22Rv1 (cell line): ENCODE measurements at regions not wholly inside any gene's neighbourhood (a gene's known extent, or its start where the extent isn't known, plus 50 kb on each side); places are given as distances from the start of the nearest gene placed in this dataset.

Experiments
- H3K27ac ChIP-seq: fragments of 450-650 bp; 2 replicates; pipeline ENCODE4 v1.5.1; 2017
- ZFX ChIP-seq: fragments of 450-650 bp; IDR thresholded peaks from 2 replicates; pipeline ENCODE4 v1.6.1; 2017; ENCODE audit warnings: antibody characterized with exemption, borderline replicate concordance
- TF ChIP-seq, protein P1 (sequence below): fragments of 450-650 bp; IDR thresholded peaks from 2 replicates; pipeline ENCODE4 v1.5.1; 2017; ENCODE audit warnings: mild to moderate bottlenecking

GRCh38 chr4:108333353-108333942 lies 164.7 kb upstream of the LEF1 start:
- H3K27ac ChIP-seq, result no peak overlapping the region
- TF ChIP-seq, protein P1, sequence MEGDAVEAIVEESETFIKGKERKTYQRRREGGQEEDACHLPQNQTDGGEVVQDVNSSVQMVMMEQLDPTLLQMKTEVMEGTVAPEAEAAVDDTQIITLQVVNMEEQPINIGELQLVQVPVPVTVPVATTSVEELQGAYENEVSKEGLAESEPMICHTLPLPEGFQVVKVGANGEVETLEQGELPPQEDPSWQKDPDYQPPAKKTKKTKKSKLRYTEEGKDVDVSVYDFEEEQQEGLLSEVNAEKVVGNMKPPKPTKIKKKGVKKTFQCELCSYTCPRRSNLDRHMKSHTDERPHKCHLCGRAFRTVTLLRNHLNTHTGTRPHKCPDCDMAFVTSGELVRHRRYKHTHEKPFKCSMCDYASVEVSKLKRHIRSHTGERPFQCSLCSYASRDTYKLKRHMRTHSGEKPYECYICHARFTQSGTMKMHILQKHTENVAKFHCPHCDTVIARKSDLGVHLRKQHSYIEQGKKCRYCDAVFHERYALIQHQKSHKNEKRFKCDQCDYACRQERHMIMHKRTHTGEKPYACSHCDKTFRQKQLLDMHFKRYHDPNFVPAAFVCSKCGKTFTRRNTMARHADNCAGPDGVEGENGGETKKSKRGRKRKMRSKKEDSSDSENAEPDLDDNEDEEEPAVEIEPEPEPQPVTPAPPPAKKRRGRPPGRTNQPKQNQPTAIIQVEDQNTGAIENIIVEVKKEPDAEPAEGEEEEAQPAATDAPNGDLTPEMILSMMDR, result no peak
- no peak for TF ChIP-seq ZFX

DNA sequence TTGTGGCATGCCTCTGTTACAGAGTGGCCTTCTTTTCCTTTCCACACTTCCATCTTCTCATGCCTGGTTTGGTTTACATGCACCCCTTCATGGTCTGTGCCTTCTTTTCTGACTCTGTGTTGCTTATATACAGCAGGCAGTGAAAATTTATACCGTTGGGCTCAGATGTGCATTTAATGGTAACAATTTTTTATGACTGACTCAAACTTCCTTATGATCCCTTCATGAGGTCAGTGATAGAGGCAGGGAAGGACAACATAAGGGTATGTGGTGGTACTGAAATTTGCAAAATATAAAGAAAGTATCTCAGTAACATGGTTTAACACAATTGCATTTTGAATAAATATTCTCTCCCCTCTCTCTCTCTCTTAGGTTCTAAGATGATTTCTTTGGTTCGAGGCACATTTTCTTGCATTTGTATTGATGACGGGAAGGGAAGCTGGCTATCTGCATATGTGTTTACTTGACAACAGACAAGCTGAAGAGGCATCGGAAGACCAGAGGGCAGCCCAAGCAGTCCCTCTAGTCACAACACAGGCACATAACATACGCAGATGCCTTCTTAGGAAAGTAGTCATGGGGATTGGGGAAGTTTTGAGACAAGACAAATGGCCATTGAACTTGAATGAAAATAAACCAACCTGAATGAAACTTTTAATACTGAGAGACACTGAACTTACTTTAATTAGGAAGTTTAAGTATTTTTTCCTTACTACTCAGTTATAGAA lies 163.3 kb upstream of the LEF1 start:
- H3K27ac ChIP-seq, result no peak overlapping the region
- TF ChIP-seq ZFX, result no peak
- TF ChIP-seq, protein P1, result no peak

DNA sequence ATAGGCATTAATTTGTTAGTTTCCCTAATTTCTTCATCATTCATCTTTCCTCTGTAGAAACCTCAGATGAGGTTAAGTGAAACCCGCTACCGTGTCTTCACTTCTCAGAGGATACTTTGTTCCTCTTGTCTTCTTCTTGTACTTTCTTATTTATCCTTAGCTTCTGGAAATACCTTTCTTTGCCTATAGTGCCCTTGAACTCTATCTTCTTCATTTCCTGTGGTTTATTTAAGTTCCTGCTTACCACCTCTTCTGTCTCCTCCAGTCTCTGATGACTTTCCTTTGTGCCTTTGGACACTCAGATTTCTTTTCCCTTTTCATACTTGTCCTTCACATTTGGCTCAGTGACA lies 159.6 kb upstream of the LEF1 start:
- H3K27ac ChIP-seq, result no peak overlapping the region
- TF ChIP-seq ZFX, result no peak
- TF ChIP-seq, protein P1, result no peak

DNA sequence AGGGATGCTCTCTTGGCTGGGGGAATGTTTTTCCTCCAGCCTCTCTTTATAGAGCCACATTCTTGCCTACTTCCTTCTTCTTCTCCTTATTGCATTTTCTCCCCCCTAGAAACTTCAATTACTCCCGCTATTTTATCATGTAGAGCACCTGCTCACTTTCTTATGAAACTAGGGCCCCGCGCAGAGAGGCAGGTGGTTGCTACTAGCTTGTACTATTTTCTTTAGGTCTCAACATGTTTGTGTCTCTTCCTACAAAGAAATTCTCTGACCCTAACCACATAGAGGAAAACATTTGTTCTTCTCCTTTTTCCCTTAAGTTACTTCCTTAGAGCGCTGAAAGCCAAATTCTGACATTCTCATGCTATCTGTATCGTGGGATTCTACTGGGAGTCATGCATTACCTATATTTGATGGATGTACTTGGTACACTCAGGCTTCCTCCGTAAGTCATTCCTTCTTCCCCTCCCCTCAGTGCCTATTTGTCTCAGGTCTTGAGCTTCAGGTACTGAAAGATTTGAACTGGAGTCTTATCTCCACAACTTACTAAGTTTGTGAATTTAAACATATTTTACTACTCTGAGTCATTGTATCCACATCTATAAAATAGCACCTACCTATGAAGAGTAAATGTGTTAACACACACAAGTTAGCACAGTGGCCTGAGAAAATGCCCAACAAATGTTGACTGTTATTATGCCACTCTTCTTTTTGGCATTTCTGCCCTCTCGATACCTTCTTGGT lies 159.1 kb upstream of the LEF1 start:
- TF ChIP-seq ZFX, result no peak
- TF ChIP-seq, protein P1, result no peak
- no peak overlapping the region for H3K27ac ChIP-seq

GRCh38 chr4:108325561-108325960 lies 156.8 kb upstream of the LEF1 start:
- TF ChIP-seq, protein P1, result no peak
- no peak for TF ChIP-seq ZFX
- no peak overlapping the region for H3K27ac ChIP-seq

DNA sequence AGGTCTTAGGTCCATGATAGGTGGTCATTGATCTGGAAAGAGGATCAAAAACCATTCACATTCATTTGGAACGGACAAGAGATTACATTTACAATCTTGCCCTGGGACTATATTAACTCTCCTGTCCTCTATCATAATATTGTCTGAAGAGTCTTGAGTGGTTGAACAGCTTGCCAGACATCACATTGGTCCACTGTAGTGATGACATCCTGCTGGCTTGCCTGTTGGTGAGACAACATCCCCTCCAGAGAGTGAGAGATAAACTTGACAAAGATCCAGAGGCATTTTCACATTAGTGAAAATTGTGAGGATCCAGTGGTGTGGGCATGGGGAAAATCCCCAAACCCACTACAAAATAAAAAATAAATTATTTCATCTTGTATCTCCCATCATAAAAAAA lies 155.7 kb upstream of the LEF1 start:
- H3K27ac ChIP-seq, result no peak overlapping the region
- TF ChIP-seq, protein P1, result no peak
- TF ChIP-seq ZFX, result no peak

- no peak overlapping the region for H3K27ac ChIP-seq
- no peak for TF ChIP-seq ZFX
- TF ChIP-seq, protein P1, result no peak
These were observed 153.8 kb upstream of the LEF1 start for GRCh38 chr4:108322497-108322896.
